Left lung (tissue), 4 donors: ENCODE measurements at regions not wholly inside any gene's neighbourhood (a gene's known extent, or its start where the extent isn't known, plus 50 kb on each side); places are given as distances from the start of the nearest gene placed in this dataset.

Experiments
- ATAC-seq: fragments of 200-7000 bp; cut with Tn5 transposase; one replicate; pipeline ENCODE4 v1.9.1; 2020; ENCODE audit warnings: moderate library complexity
- DNase-seq, 4 donors: peaks; one replicate each; pipeline ENCODE4 v3.0.0-alpha.2; 2013 to 2020
- H3K27ac ChIP-seq, 2 donors: fragments of 200-600 bp; sonication (generic) in 1 of 2; one replicate each; pipeline versions ENCODE4 v1.5.0 to v1.8.0; 2020 to 2021
- H3K27me3 ChIP-seq, 2 donors: fragments of 200-600 bp; sonication (generic) in 1 of 2; one replicate each; pipeline versions ENCODE4 v1.5.0 to v1.8.0; 2020 to 2021
- H3K36me3 ChIP-seq, 2 donors: fragments of 200-600 bp; sonication (generic) in 1 of 2; one replicate each; pipeline versions ENCODE4 v1.5.0 to v1.8.0; 2020 to 2021
- H3K4me1 ChIP-seq, 2 donors: fragments of 200-600 bp; one replicate each; pipeline ENCODE4 v1.8.0; 2021
- H3K4me3 ChIP-seq, 2 donors: fragments of 200-600 bp; sonication (generic) in 1 of 2; one replicate each; pipeline versions ENCODE4 v1.5.0 to v1.8.0; 2020 to 2021; ENCODE audit warnings: mild to moderate bottlenecking in 1 of 2
- H3K9me3 ChIP-seq, 2 donors: fragments of 200-600 bp; sonication (generic) in 1 of 2; one replicate each; pipeline versions ENCODE4 v1.5.0 to v1.8.0; 2020 to 2021
- intact Hi-C, 2 donors: fragments of 100-400 bp; cut with DNase I; formaldehyde crosslinking; loops; one replicate each; pipeline versions ENCODE4 v1.11.2 to v1.14.2; 2022
- TF ChIP-seq, protein P1 (sequence below), 2 donors: fragments of 200-600 bp; sonication (generic) in 1 of 2; IDR thresholded peaks; one replicate each; pipeline versions ENCODE4 v1.5.0 to v1.8.0; 2021; ENCODE audit warnings: antibody characterized with exemption in 2 of 2
- donor health status: DM: no; HTN: yes; CAD: no.
- donor health status: DM: no; HTN: no; CAD: no.

DNA sequence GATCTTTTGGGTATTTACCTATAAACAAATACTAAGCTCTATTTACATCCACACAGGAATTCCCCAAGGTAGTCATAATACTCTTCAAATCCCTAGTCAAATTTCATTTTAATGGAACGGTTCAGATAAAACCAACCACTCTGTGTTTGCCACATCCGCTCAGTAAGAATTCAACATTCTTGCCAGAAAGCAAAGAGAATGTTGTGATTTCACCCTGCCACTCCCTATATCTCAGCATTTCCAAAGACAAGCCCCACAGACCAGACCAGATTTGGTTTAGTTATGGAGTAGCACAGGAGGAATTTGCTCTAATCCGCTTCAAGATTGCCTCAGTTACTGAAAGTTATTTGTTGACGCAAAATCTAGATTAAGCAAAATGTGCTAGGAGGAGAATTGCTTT, 105.6 kb upstream of the SERP2 start:
- no peaks in the 10 kb centered on the region for H3K36me3 ChIP-seq
- H3K27ac ChIP-seq: peak overlapping the region in 1 of 2 donors; percentile 1
- peaks cover 9 to 25% of the 10 kb centered on the region in 2 donors for H3K4me1 ChIP-seq
- H3K4me3 ChIP-seq: no peak overlapping the region
- peak; percentile 23 for ATAC-seq
- no peaks in the 10 kb centered on the region for H3K27me3 ChIP-seq
- intact Hi-C loops: no loop called here
- TF ChIP-seq, protein P1, sequence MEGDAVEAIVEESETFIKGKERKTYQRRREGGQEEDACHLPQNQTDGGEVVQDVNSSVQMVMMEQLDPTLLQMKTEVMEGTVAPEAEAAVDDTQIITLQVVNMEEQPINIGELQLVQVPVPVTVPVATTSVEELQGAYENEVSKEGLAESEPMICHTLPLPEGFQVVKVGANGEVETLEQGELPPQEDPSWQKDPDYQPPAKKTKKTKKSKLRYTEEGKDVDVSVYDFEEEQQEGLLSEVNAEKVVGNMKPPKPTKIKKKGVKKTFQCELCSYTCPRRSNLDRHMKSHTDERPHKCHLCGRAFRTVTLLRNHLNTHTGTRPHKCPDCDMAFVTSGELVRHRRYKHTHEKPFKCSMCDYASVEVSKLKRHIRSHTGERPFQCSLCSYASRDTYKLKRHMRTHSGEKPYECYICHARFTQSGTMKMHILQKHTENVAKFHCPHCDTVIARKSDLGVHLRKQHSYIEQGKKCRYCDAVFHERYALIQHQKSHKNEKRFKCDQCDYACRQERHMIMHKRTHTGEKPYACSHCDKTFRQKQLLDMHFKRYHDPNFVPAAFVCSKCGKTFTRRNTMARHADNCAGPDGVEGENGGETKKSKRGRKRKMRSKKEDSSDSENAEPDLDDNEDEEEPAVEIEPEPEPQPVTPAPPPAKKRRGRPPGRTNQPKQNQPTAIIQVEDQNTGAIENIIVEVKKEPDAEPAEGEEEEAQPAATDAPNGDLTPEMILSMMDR (IDR thresholded peaks at IDR 0.05): no peak
- H3K9me3 ChIP-seq: no peaks in the 10 kb centered on the region
- no peak for DNase-seq

DNA sequence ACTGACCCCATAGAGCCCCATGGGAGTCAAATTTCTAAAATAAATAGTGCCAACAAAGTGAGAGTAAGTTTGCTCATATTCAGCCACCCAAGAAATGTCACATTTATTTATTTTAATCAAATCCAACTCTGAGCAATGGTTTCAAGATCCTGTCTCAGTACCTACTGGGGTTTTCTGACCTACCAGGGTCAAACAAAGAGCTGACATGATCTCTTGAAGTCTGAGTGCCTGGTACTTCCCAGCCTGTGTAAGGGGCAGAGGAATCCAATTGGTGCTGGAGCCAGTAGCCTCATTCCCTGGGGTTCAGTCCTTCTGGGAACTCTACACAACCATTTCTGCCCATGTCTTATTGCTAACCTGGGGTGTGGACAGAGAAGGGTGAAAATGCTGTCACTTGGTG, 104.6 kb upstream of the SERP2 start:
- Histone ChIP-seq H3K4me3 (no peak overlapping the region), H3K4me1 (peaks cover 11 to 31% of the 10 kb centered on the region in 2 donors), H3K9me3 (no peaks in the 10 kb centered on the region), H3K36me3 (no peaks in the 10 kb centered on the region), H3K27ac (no peak overlapping the region), H3K27me3 (no peaks in the 10 kb centered on the region)
- no peak for ATAC-seq
- intact Hi-C loops: no loop called here
- TF ChIP-seq, protein P1 (IDR thresholded peaks at IDR 0.05): no peak
- no peak for DNase-seq

DNA sequence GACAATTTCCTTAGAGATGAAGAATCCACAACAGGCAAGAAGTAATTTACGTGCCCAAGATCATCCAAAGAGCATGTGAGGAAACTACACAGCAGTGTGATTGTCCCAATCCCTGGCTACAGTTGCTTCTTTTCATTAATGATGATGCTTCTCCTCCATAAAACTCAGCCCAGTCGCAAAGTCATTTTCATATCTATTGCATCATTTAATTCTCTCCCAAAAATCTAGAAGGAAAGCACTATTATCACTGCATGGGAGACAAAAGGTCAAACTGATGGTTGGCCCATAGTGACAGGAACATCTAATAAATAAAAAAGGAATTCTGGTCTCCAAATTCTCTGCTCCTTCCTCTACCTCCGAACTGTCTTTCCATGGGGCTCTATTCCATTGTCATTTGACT, 103.5 kb upstream of the SERP2 start:
- Histone ChIP-seq H3K27me3 (no peaks in the 10 kb centered on the region), H3K4me3 (no peak overlapping the region), H3K4me1 (peaks cover 20 to 43% of the 10 kb centered on the region in 2 donors), H3K27ac (peak overlapping the region; percentile 52 to 54), H3K9me3 (no peaks in the 10 kb centered on the region), H3K36me3 (no peaks in the 10 kb centered on the region)
- ATAC-seq (no peak), DNase-seq (no peak)
- TF ChIP-seq, protein P1 (IDR thresholded peaks at IDR 0.05): no peak
- intact Hi-C loops: no loop called here

DNA sequence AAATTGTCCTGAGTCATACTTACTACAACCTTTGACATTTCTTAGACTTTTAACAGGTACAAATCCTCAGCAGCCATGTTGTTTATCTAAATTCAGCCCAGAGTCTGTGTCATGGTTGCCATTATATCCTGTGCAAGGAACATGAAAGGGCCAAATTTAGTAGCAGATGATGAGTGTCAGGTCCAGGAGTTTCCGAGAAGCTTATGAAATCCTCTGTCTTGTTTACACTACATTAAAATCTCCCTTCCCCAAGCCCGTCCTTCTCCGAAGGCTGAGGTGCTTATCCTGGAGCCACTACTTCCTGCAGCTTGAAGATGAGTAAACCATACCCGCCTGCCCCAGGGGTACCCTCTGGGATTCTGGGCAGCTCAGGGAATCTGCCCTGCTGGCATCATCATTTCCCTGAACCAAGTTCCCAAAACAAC, 102.6 kb upstream of the SERP2 start:
- intact Hi-C loops: no loop called here
- ATAC-seq (peak; percentile 32), DNase-seq (no peak)
- peak overlapping the region; percentile 52 to 54 for H3K27ac ChIP-seq
- no peaks in the 10 kb centered on the region for H3K36me3 ChIP-seq
- TF ChIP-seq, protein P1 (IDR thresholded peaks at IDR 0.05): no peak
- no peaks in the 10 kb centered on the region for H3K9me3 ChIP-seq
- no peak overlapping the region for H3K4me3 ChIP-seq
- no peaks in the 10 kb centered on the region for H3K27me3 ChIP-seq
- H3K4me1 ChIP-seq: peaks cover 21 to 47% of the 10 kb centered on the region in 2 donors

DNA sequence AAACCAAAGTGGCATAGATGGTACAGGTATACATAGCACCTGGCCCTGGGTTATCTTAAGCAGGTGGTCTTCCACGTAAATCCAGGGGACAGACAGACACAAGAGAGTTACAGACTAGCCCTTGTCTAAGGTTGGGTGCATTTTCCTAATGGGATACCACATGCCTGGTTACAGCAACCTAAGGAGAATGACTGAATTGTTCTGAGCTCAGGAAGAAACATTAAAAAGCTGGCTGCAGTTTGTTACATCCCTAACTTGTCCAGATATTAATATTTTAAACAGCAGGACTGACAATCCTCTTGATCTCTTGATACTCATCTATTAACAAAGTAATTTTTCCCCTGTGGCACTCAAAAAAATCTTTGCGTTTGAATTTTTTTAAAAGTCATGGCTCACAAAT, 102.2 kb upstream of the SERP2 start:
- ATAC-seq (no peak), DNase-seq (no peak)
- H3K27ac ChIP-seq: peak overlapping the region; percentile 52 to 54
- H3K4me1 ChIP-seq: peaks cover 21 to 47% of the 10 kb centered on the region in 2 donors
- no peak overlapping the region for H3K4me3 ChIP-seq
- intact Hi-C loops: no loop called here
- no peaks in the 10 kb centered on the region for H3K9me3 ChIP-seq
- H3K36me3 ChIP-seq: no peaks in the 10 kb centered on the region
- TF ChIP-seq, protein P1 (IDR thresholded peaks at IDR 0.05): no peak
- no peaks in the 10 kb centered on the region for H3K27me3 ChIP-seq
